ENCODE measurements at regions not wholly inside any gene's neighbourhood (a gene's known extent, or its start where the extent isn't known, plus 50 kb on each side); places are given as distances from the start of the nearest gene placed in this dataset.

GRCh38 chr3:43997316-43997715 is 244.4 kb upstream of the TOPAZ1 start:
- in situ Hi-C loops (cut with HindIII; ENCODE audit: low pct_ligation_motif_present, low pct_unique_long_range_greater_than_20kb, low sequenced_read_pairs), result no loop called here

GRCh38 chr3:43997788-43998369 is 243.8 kb upstream of the TOPAZ1 start:
- in situ Hi-C loops (cut with HindIII; ENCODE audit: low pct_ligation_motif_present, low pct_unique_long_range_greater_than_20kb, low sequenced_read_pairs), result no loop called here
- no peak for DNase-seq

More at GRCh38 chr3:43997316-43997715, 244.4 kb upstream of the TOPAZ1 start:
- no peak for DNase-seq

GRCh38 chr3:43998370-43998835 is 243.3 kb upstream of the TOPAZ1 start:
- in situ Hi-C loops (cut with HindIII; ENCODE audit: low pct_ligation_motif_present, low pct_unique_long_range_greater_than_20kb, low sequenced_read_pairs), result no loop called here
- DNase-seq, result no peak

DNA sequence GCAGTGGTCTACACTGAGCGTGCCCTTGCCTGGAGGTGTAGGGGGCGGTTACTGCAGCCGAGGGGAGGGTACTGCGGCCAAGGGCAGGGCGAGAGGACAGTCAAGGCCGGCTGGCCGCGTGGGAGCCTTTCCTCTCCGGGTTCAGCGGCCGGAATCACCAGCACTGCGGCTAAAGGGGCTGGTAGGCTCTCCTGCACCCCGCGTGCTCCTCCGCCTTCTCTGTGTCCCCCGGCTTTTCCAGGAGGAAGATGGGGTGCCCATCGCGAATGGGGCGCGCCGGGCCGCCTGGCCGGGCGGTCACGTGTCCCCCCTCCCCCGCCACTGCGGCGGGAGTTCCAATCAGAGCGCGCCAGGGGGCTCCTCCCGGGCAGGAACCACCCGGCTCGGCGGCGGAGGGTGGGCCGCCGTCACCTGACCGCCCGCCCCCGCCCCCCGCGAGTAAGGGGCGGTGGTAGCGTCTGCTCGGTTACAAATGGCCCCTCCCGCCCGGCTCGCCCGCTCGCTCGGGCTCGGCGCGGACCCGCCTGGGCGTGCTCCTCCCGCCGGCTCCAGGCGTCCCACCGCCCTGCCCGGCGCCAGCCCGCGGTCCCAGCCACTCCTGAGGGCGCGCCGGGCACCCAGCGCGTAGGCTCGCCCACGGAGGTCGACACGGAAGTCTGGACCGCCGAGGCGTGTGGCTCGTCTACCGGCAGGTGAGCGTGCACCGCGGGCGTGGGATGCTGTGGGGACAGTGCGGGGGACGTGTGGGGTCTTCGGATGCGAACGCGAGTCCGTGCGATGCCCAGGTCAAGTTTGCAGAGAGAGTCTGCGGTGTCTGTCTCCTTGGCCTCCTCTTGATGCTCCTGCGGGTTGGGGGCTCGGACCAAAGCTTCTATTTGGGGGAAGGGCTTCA is 242.6 kb upstream of the TOPAZ1 start:
- in situ Hi-C loops (cut with HindIII; ENCODE audit: low pct_ligation_motif_present, low pct_unique_long_range_greater_than_20kb, low sequenced_read_pairs), result no loop called here

GRCh38 chr3:43999728-44000319 is 241.9 kb upstream of the TOPAZ1 start:
- in situ Hi-C loops (cut with HindIII; ENCODE audit: low pct_ligation_motif_present, low pct_unique_long_range_greater_than_20kb, low sequenced_read_pairs), result no loop called here
- no peak for DNase-seq

More for the DNA sequence above, 242.6 kb upstream of the TOPAZ1 start:
- DNase-seq, result peak; percentile 80

DNA sequence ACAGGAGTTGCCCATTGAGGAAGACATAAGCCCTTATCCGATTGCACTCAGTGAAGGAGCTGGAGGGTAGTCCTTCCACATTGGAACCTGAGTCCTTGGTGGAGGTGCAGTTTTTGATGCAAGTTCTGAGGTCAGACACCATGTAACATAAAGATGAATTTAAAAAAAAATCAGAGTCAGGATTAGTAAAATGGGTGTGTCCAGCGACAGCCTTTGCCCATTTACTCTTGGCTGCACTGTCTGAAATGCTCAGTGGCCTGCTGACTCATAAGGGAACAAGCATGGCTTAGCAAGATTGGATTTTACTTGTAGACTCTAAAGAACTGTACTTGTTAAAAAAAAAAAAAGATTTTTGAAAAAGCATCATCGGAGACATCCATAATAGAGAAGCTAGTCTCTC is 241.1 kb upstream of the TOPAZ1 start:
- DNase-seq, result peak; percentile 49
- in situ Hi-C loops (cut with HindIII; ENCODE audit: low pct_ligation_motif_present, low pct_unique_long_range_greater_than_20kb, low sequenced_read_pairs), result no loop called here

GRCh38 chr3:44001072-44001471 is 240.6 kb upstream of the TOPAZ1 start:
- no peak for DNase-seq
- in situ Hi-C loops (cut with HindIII; ENCODE audit: low pct_ligation_motif_present, low pct_unique_long_range_greater_than_20kb, low sequenced_read_pairs), result no loop called here

DNA sequence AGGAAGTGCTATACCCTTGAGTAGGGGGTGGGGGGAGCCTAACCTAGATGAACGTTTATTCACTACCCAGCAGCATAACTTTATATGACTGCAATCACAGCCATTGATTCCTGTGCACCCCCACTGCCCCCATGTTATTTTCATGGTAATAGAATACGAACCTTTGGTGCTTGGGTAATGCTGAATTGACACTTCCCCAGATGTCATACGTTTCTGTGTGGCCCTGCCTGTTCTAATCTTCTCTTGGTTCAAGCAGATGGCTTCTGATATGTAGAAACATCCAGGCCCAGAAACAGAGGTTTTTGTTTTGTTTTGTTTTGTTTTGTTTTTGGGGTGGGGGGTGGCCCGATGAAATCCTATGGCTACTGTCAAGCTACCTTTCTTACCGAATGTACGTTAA is 237.9 kb upstream of the TOPAZ1 start:
- in situ Hi-C loops (cut with HindIII; ENCODE audit: low pct_ligation_motif_present, low pct_unique_long_range_greater_than_20kb, low sequenced_read_pairs), result no loop called here
- DNase-seq, result no peak

DNA sequence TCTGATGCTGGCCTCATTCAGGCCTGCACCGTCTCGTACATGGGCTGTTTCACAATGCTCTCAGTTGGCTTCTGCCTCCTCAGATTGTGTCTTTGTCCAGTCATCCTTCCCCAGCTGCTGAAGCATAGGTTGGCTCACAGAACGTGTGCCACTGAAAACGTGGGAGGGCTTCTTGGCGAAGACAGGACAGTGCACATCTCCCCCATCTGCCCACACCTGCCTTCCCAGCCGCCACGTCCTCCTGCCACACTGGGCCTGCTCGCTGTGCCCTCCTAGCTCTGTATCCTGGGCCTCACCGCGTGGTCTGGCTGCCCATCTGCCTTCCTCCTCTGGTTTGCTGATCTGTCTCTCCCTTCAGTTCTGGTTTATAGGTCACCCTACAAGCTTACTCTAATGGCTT is 230.0 kb upstream of the TOPAZ1 start:
- no peak for DNase-seq
- in situ Hi-C loops (cut with HindIII; ENCODE audit: low pct_ligation_motif_present, low pct_unique_long_range_greater_than_20kb, low sequenced_read_pairs), result no loop called here

GRCh38 chr3:44012160-44012899 is 229.4 kb upstream of the TOPAZ1 start:
- no peak for DNase-seq
- in situ Hi-C loops (cut with HindIII; ENCODE audit: low pct_ligation_motif_present, low pct_unique_long_range_greater_than_20kb, low sequenced_read_pairs), result no loop called here

DNA sequence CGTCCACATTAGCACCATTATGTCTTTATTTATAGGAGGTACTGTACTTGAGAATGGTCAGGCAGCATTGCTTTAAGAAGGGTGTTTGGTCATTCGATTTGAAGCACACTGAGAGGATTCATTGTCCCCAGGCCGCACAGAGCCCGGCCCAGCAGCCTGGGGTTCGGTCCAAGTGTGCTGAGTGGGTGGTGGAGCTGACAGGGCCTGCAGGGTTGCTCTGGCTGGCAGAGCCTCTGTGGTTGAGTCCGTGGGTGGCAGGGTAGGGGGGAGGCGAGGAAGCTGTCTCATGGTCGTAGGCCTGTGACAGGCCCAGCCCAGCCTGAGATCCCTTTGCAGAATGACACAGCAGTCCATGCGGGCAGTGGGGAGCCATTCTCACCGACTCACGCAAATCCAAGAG is 227.7 kb upstream of the TOPAZ1 start:
- DNase-seq, result no peak
- in situ Hi-C loops (cut with HindIII; ENCODE audit: low pct_ligation_motif_present, low pct_unique_long_range_greater_than_20kb, low sequenced_read_pairs), result no loop called here

- DNase-seq, result no peak
- in situ Hi-C loops (cut with HindIII; ENCODE audit: low pct_ligation_motif_present, low pct_unique_long_range_greater_than_20kb, low sequenced_read_pairs), result no loop called here
Observed at GRCh38 chr3:44015170-44015569, 226.5 kb upstream of the TOPAZ1 start.

DNA sequence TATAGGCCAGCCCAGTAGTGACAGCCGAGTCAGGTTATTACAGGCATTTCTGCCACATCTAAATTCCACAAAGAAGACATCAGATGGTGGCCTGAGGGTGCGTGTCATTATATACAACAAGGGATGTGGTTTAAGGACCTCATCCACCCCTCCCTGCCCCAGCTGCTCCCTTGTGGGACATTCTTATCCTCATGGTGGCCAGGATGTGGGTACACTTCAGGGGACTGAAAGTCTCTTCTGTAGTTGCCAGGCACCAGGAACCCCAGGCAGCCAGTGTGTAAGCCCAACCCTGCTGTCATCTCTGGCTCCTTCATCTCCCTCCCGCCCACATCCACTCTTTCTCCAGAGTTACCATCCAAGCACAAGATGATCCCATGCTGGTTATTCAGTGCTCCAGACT is 224.9 kb upstream of the TOPAZ1 start:
- in situ Hi-C loops (cut with HindIII; ENCODE audit: low pct_ligation_motif_present, low pct_unique_long_range_greater_than_20kb, low sequenced_read_pairs), result no loop called here
- DNase-seq, result no peak

GRCh38 chr3:44018926-44019325 is 222.8 kb upstream of the TOPAZ1 start:
- in situ Hi-C loops (cut with HindIII; ENCODE audit: low pct_ligation_motif_present, low pct_unique_long_range_greater_than_20kb, low sequenced_read_pairs), result no loop called here
- no peak for DNase-seq

DNA sequence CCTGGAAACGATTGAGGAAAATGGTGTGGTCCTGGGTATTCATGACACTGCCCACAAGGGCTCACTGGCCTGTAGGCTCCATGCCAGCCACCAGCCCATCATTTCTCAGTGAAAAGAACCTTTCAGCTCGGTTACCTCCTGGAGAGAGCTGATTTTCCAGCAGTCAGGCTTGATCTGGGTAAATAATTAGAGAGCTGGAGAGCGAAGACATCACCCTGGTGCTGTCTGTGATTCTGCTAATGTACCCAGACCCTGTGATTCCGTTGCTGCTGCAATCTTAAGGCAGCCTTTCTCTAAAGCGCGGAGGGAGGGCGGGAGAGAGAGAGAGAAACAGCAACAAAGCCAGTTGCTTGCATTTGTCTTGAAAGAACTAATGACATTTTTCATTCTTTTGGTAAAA is 221.9 kb upstream of the TOPAZ1 start:
- DNase-seq, result no peak
- in situ Hi-C loops (cut with HindIII; ENCODE audit: low pct_ligation_motif_present, low pct_unique_long_range_greater_than_20kb, low sequenced_read_pairs), result no loop called here

- no peak for DNase-seq
- in situ Hi-C loops (cut with HindIII; ENCODE audit: low pct_ligation_motif_present, low pct_unique_long_range_greater_than_20kb, low sequenced_read_pairs), result no loop called here
Observed at GRCh38 chr3:44020143-44020542, 221.5 kb upstream of the TOPAZ1 start.

DNA sequence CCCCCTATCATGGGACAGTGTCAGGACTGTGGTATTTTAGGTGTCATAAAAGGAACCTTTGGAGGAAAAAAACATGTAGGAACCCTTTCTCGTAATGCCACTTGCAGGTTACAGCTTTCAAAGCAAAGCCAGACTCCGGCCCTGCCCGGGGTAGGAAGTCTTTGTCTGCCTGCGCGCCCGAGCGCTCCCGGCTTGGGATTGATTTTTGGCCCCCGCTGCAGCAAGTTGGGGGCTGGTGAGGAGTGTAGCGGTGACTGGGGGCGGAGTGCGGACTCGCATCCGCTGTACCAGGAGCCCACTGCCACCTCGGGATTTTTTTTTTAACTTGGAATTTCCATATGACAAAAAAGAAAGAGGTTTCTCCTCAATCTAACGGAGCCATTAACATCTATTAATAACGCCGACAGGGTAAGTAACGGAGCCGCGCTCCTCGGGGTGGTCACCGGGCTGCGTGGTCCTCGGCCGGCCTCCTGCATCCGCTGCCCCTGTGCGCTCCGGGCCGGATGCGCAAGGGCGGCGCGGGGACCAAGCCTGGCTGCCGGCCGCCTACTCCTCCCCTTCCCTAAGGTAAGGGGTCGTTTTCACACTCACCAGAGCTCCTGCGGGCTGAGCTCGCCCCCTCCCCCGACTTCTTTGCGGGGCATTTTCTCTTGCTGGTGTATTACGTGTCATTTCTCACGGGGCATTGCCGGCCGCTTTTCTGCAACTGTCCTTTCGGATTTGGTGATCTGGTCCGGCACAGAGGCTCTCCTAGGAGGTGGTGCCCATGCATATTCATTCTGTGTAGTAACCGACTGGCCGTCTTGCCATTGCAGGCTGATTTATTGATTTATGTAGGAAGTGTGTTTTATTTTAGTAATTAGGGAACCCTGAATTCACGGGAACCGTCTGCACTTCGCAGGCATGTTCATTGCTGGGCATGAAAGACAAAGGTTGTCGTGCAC is 219.8 kb upstream of the TOPAZ1 start:
- no peak for DNase-seq
- in situ Hi-C loops (cut with HindIII; ENCODE audit: low pct_ligation_motif_present, low pct_unique_long_range_greater_than_20kb, low sequenced_read_pairs), result no loop called here

GRCh38 chr3:44023961-44024593 is 217.6 kb upstream of the TOPAZ1 start:
- in situ Hi-C loops (cut with HindIII; ENCODE audit: low pct_ligation_motif_present, low pct_unique_long_range_greater_than_20kb, low sequenced_read_pairs), result no loop called here
- no peak for DNase-seq

Measured in ACHN (cell line).